ENCODE measurements at regions not wholly inside any gene's neighbourhood (a gene's known extent, or its start where the extent isn't known, plus 50 kb on each side); places are given as distances from the start of the nearest gene placed in this dataset.

- no peak for DNase-seq
Measured at GRCh38 chr4:26020881-26021280, 106.9 kb downstream of the SMIM20 start.

- DNase-seq, result no peak
Measured at GRCh38 chr4:26021417-26022345, 107.7 kb downstream of the SMIM20 start.

GRCh38 chr4:26022346-26023202 is 108.6 kb downstream of the SMIM20 start:
- no peak for DNase-seq

- DNase-seq, result no peak
Measured at GRCh38 chr4:26023203-26023972, 109.4 kb downstream of the SMIM20 start.

GRCh38 chr4:26024079-26024478 is 110.1 kb downstream of the SMIM20 start:
- DNase-seq, result no peak

GRCh38 chr4:26028133-26028792 is 114.2 kb downstream of the SMIM20 start:
- DNase-seq, result no peak

- peak; percentile 88 for DNase-seq
Measured at GRCh38 chr4:26028793-26029567, 115.0 kb downstream of the SMIM20 start.

- DNase-seq, result no peak
Measured at GRCh38 chr4:26029568-26030131, 115.6 kb downstream of the SMIM20 start.

- no peak for DNase-seq
Measured at GRCh38 chr4:26030260-26030667, 116.2 kb downstream of the SMIM20 start.

GRCh38 chr4:26030780-26031179 is 116.8 kb downstream of the SMIM20 start:
- no peak for DNase-seq

GRCh38 chr4:26031704-26032103 is 117.7 kb downstream of the SMIM20 start:
- DNase-seq, result no peak

GRCh38 chr4:26032142-26032541 is 118.1 kb downstream of the SMIM20 start:
- DNase-seq, result no peak

- DNase-seq, result no peak
Measured at GRCh38 chr4:26032630-26033317, 118.8 kb downstream of the SMIM20 start.

GRCh38 chr4:26033389-26033788 is 119.4 kb downstream of the SMIM20 start:
- no peak for DNase-seq

GRCh38 chr4:26034849-26035248 is 120.8 kb downstream of the SMIM20 start:
- peak; percentile 41 for DNase-seq

GRCh38 chr4:26035921-26036320 is 121.9 kb downstream of the SMIM20 start:
- DNase-seq, result no peak

- no peak for DNase-seq
Measured at GRCh38 chr4:26039639-26040359, 125.8 kb downstream of the SMIM20 start.

GRCh38 chr4:26044524-26044923 is 130.5 kb downstream of the SMIM20 start:
- DNase-seq, result no peak

GRCh38 chr4:26044983-26045382 is 131.0 kb downstream of the SMIM20 start:
- no peak for DNase-seq

- no peak for DNase-seq
Measured at GRCh38 chr4:26047795-26048194, 133.8 kb downstream of the SMIM20 start.

All from stimulated activated CD8-positive, alpha-beta memory T cell treated with anti-CD3 and anti-CD28 coated beads, Interleukin-4, amount 100 ng/mL, for 48 hours (primary cell).